ENCODE measurements at regions not wholly inside any gene's neighbourhood (a gene's known extent, or its start where the extent isn't known, plus 50 kb on each side); places are given as distances from the start of the nearest gene placed in this dataset.
A peak's percentile ranks its signal among the peaks of the same experiment; 100 is the strongest.

DNA sequence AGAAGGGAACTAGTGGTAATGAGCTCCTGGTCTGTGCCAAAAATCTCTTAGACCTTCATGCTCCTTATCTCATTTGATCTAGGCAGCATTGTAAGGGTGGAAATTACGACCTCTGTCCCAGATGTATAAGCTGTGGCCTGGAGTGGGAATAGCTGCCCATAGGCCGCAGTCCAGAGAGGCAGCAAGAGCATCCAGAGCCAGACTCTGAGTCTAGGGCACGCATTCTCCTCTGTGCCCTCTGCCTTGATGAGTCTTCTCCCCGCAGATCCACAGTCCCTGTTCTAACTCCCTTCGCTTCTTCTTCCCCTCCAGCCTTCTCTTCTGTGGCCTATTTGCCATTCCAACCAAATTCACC is 304.6 kb downstream of the MYCN start:
- Histone ChIP-seq H3K9ac (replicated peaks in 1 of 4; ENCODE audit: extremely low read depth in 1 of 4, low read depth in 3 of 4, low read length in 3 of 4) (no peak overlapping the region), H3K27me3 (replicated peaks in 1 of 4; ENCODE audit: control insufficient read depth in 3 of 4, extremely low read depth in 1 of 4, insufficient read depth in 3 of 4, low read length in 3 of 4) (no peaks in the 10 kb centered on the region)
- CTCF ChIA-PET (ENCODE audit: partially characterized antibody), result interaction anchor here (1.1 kb wide), 1 partner anchor 26 kb away, joined by 4 read pairs; no protein-coding TSS in a partner anchor

More for the DNA sequence above, 304.6 kb downstream of the MYCN start:
- Histone ChIP-seq H3K79me2 (ENCODE audit: control insufficient read depth in 1 of 2, insufficient read depth in 2 of 2, low read length in 2 of 2) (no peaks in the 10 kb centered on the region), H3K4me2 (ENCODE audit: insufficient read depth in 1 of 2, low read depth in 2 of 2, low read length in 2 of 2) (no peak overlapping the region), H3K56ac (replicated peaks; ENCODE audit: insufficient read length, low read depth, low read length) (no peak overlapping the region), H4K91ac (replicated peaks; ENCODE audit: insufficient read length, low read length) (no peak overlapping the region), H4K20me1 (replicated peaks in 1 of 2; ENCODE audit: control insufficient read depth in 1 of 2, insufficient read depth in 2 of 2, low read length in 2 of 2) (no peaks in the 10 kb centered on the region), H3K36me3 (ENCODE audit: control insufficient read depth in 2 of 4, insufficient read depth in 4 of 4, low read length in 3 of 4) (no peaks in the 10 kb centered on the region), H3K18ac (ENCODE audit: extremely low read depth, low read length) (no peak overlapping the region), H4K5ac (ENCODE audit: insufficient read length, low read depth, low read length) (no peak overlapping the region), H3K79me1 (ENCODE audit: low read depth, low read length) (no peaks in the 10 kb centered on the region), H3K27ac (ENCODE audit: low read depth, low read length) (no peak overlapping the region), H3K4me3 (ENCODE audit: extremely low read depth in 1 of 4, insufficient read depth in 2 of 4, low read depth in 3 of 4, low read length in 4 of 4) (no peak overlapping the region), H3K23me2 (ENCODE audit: low read depth, low read length) (no peaks in the 10 kb centered on the region), H3K9me3 (ENCODE audit: insufficient read depth in 2 of 2, low read depth in 1 of 2, low read length in 1 of 2) (no peaks in the 10 kb centered on the region), H2BK20ac (ENCODE audit: low read length) (no peak overlapping the region), H3K14ac (ENCODE audit: insufficient read length) (no peak overlapping the region), H3K23ac (ENCODE audit: insufficient read length) (no peak overlapping the region), H2BK12ac (ENCODE audit: low read depth, low read length) (no peak overlapping the region), H2BK15ac (ENCODE audit: low read length) (no peak overlapping the region), H2AK5ac (ENCODE audit: low read depth, low read length) (no peak overlapping the region), H2AFZ (ENCODE audit: low read length) (no peak overlapping the region), H3K4me1 (replicated peaks in 1 of 4; ENCODE audit: control insufficient read depth in 3 of 4, insufficient read depth in 4 of 4, low read length in 3 of 4) (peaks cover 0 to 11% (median 7%) of the 10 kb centered on the region in 4 experiments; a peak in 5 of 7 replicates), H3K4ac (replicated peaks; ENCODE audit: insufficient read length, low read depth, low read length) (no peak overlapping the region), H2BK5ac (ENCODE audit: low read depth, low read length) (no peak overlapping the region), H2BK120ac (replicated peaks; ENCODE audit: low read depth, low read length) (no peak overlapping the region), H4K8ac (ENCODE audit: extremely low read depth, insufficient read depth, low read length) (no peak overlapping the region)
- peak in 1 of 2 experiments; percentile 16 for DNase-seq (ENCODE audit: low read depth in 1 of 2, low spot score in 2 of 2)
- POLR2A ChIA-PET (ENCODE audit: partially characterized antibody), result no interaction called here
- no peak for FAIRE-seq
- no peak for TF ChIP-seq TAF1 (IDR thresholded peaks at IDR 0.05; ENCODE audit: low read depth, low read length)
- no peak for TF ChIP-seq CTBP2 (IDR thresholded peaks at IDR 0.05; ENCODE audit: borderline replicate concordance, insufficient read depth, insufficient read length, low read length)
- no peak for TF ChIP-seq TCF12 (IDR thresholded peaks at IDR 0.05; ENCODE audit: low read depth, low read length)
- no peak for TF ChIP-seq EP300 (IDR thresholded peaks at IDR 0.05; ENCODE audit: borderline replicate concordance in 1 of 2, low read depth in 2 of 2, low read length in 2 of 2)
- TF ChIP-seq YY1 (IDR thresholded peaks at IDR 0.05; ENCODE audit: low read depth, low read length), result no peak
- 77% methylated on average over 5 of the region's 5 CpGs; no CpG with 5 or more reads in 1 of the 2 experiments for WGBS, 2 experiments (ENCODE audit: extremely low coverage in 1 of 2, insufficient coverage in 1 of 2, insufficient read length in 1 of 2, insufficient replicate concordance in 2 of 2, low coverage in 1 of 2, low lambda C conversion rate in 2 of 2, missing lambda C conversion rate in 1 of 2)

Measured in H1 (cell line).